HepG2 (cell line): ENCODE measurements at regions not wholly inside any gene's neighbourhood (a gene's known extent, or its start where the extent isn't known, plus 50 kb on each side); places are given as distances from the start of the nearest gene placed in this dataset.
A peak's percentile ranks its signal among the peaks of the same experiment; 100 is the strongest.

Experiments
- ATAC-seq: fragments of 200-7000 bp; cut with Tn5 transposase; 3 replicates; pipeline ENCODE4 v1.9.1; 2020; ENCODE audit warnings: mild to moderate bottlenecking, moderate library complexity
- BruUV-seq: library from RNA; stranded (reverse); fragments of 400-500 nt; replicated peaks from 2 replicates; lab custom pipeline; 2021; lab: Mats Ljungman, UMichigan
- CTCF ChIA-PET: fragments of 300-600 bp; formaldehyde crosslinking; extraction: SDS; loops from one replicate; lab custom pipeline; 2021; ENCODE audit warnings: low total read pairs, inconsistent platforms, low intra/inter-chr PET ratio; lab: Yijun Ruan, JAX
- POLR2A ChIA-PET: fragments of 350-600 bp; sonication (Branson Sonifier 250); formaldehyde crosslinking; loops from one replicate; lab custom pipeline; 2020; ENCODE audit warnings: antibody characterized with exemption, inconsistent platforms; lab: Yijun Ruan, JAX
- DNase-seq: peaks from one replicate; pipeline ENCODE4 v3.0.0-alpha.2; 2015; ENCODE audit warnings: low spot score
- FAIRE-seq: peaks from 3 replicates; lab custom pipeline; 2011; peaks lifted over from hg19 to GRCh38; lab: Jason Lieb, UNC
- H2AFZ ChIP-seq: one replicate; pipeline ENCODE4 v1.6.1; 2011; ENCODE audit warnings: low read length, inconsistent platforms
- H3K27ac ChIP-seq: fragments of 300-600 bp; 3 replicates; pipeline ENCODE4 v1.8.0; 2011; ENCODE audit warnings: mixed run types, mild to moderate bottlenecking, mixed read lengths, low read length, inconsistent platforms; ENCODE audit not compliant: insufficient read depth; ENCODE audit errors: extremely low read length
- H3K27me3 ChIP-seq, 2 experiments: fragments of 200-600 bp in 1 of 2; 2 replicates in 1 of 2; 3 replicates in 1 of 2; pipeline versions ENCODE4 v1.6.0 to v1.8.0; 2011; ENCODE audit warnings: low read length in 2 of 2, mild to moderate bottlenecking in 2 of 2, moderate library complexity in 2 of 2, inconsistent platforms in 1 of 2; ENCODE audit not compliant: insufficient read depth in 2 of 2, control insufficient read depth in 1 of 2
- H3K36me3 ChIP-seq, 2 experiments: fragments of 200-600 bp in 1 of 2; replicated peaks in 1 of 2; 2 replicates in 1 of 2; 3 replicates in 1 of 2; pipeline versions ENCODE4 v1.5.1 to v1.8.0; 2011; ENCODE audit warnings: low read length in 2 of 2, inconsistent platforms in 1 of 2; ENCODE audit not compliant: insufficient read depth in 2 of 2, control insufficient read depth in 1 of 2
- H3K4me1 ChIP-seq: 2 replicates; pipeline ENCODE4 v1.5.1; 2012; ENCODE audit warnings: low read length, inconsistent platforms; ENCODE audit not compliant: insufficient read depth
- H3K4me2 ChIP-seq: 2 replicates; pipeline ENCODE4 v1.6.0; 2011; ENCODE audit warnings: low read depth, low read length, inconsistent platforms
- H3K4me3 ChIP-seq, 3 experiments: fragments of 200-600 bp in 1 of 3; sonication (generic), shearing (Covaris generic) in 1 of 3; replicated peaks in 1 of 3; 2 replicates each; pipeline ENCODE4 v1.5.1; 2011 to 2016; ENCODE audit warnings: low read length in 3 of 3, inconsistent platforms in 2 of 3, low read depth in 2 of 3, mild to moderate bottlenecking in 2 of 3, control low read depth in 1 of 3, mixed read lengths in 1 of 3; ENCODE audit not compliant: insufficient read depth in 1 of 3
- H3K79me2 ChIP-seq: one replicate; pipeline ENCODE4 v1.6.1; 2011; ENCODE audit warnings: low read length, inconsistent platforms; ENCODE audit not compliant: insufficient read depth
- H3K9ac ChIP-seq: 2 replicates; pipeline ENCODE4 v1.6.0; 2011; ENCODE audit warnings: mild to moderate bottlenecking, low read depth, low read length, inconsistent platforms; ENCODE audit not compliant: insufficient read depth
- H3K9me3 ChIP-seq: 2 replicates; pipeline ENCODE4 v1.5.1; 2012; ENCODE audit warnings: mild to moderate bottlenecking, low read length
- H4K20me1 ChIP-seq: 2 replicates; pipeline ENCODE4 v1.6.0; 2011; ENCODE audit warnings: inconsistent platforms, mild to moderate bottlenecking, low read length, moderate library complexity; ENCODE audit not compliant: insufficient read depth
- KLF15 ChIP-seq: sonication (generic); formaldehyde crosslinking; IDR thresholded peaks from 2 replicates; pipeline ENCODE4 v1.8.1; 2023; ENCODE audit warnings: borderline replicate concordance, mild to moderate bottlenecking, inconsistent platforms, missing genetic modification reagents, mixed read lengths
- MIXL1 ChIP-seq: IDR thresholded peaks from 2 replicates; pipeline ENCODE4 v1.6.1; 2016
- RFX1 ChIP-seq: fragments of 450-650 bp; IDR thresholded peaks from 2 replicates; pipeline ENCODE4 v1.6.1; 2017
- SMAD3 ChIP-seq: sonication (generic); formaldehyde crosslinking; IDR thresholded peaks from 2 replicates; pipeline ENCODE4 v1.4.0; 2020; ENCODE audit warnings: missing genetic modification reagents
- ZNF644 ChIP-seq: IDR thresholded peaks from 2 replicates; pipeline ENCODE4 v1.6.1; 2016; ENCODE audit warnings: low read depth
- ZNF766 ChIP-seq: sonication (generic); formaldehyde crosslinking; IDR thresholded peaks from 2 replicates; pipeline ENCODE4 v1.5.0; 2020; ENCODE audit warnings: missing genetic modification reagents, borderline replicate concordance
- WGBS: methylation state at CpG from one replicate; pipeline ENCODE4 v1.1.6; 2017; ENCODE audit warnings: low lambda C conversion rate; 5-methylcytosine and 5-hydroxymethylcytosine counted together
- in situ Hi-C: cut with HindIII; loops from 2 replicates; pipeline ENCODE4 v1.10.0; 2017; ENCODE audit warnings: low pct_unique_long_range_greater_than_20kb; ENCODE audit not compliant: extremely low pct_ligation_motif_present
- intact Hi-C: fragments of 100-400 bp; cut with micrococcal nuclease; formaldehyde crosslinking; loops from one replicate; pipeline ENCODE4 v1.10.0; 2022; ENCODE audit not compliant: unreplicated experiment
- TF ChIP-seq, protein P1 (sequence below): sonication (generic); formaldehyde crosslinking; IDR thresholded peaks from 2 replicates; pipeline ENCODE4 v1.5.1; 2020; ENCODE audit warnings: missing genetic modification reagents, mild to moderate bottlenecking, borderline replicate concordance
- TF ChIP-seq, protein P2 (sequence below): sonication (generic); formaldehyde crosslinking; IDR thresholded peaks from 2 replicates; pipeline ENCODE4 v1.4.0; 2020; ENCODE audit warnings: mild to moderate bottlenecking, missing genetic modification reagents
- TF ChIP-seq, protein P3 (sequence below): sonication (generic); formaldehyde crosslinking; IDR thresholded peaks from 2 replicates; pipeline ENCODE4 v1.5.1; 2020; ENCODE audit warnings: missing genetic modification reagents, mild to moderate bottlenecking, borderline replicate concordance

DNA sequence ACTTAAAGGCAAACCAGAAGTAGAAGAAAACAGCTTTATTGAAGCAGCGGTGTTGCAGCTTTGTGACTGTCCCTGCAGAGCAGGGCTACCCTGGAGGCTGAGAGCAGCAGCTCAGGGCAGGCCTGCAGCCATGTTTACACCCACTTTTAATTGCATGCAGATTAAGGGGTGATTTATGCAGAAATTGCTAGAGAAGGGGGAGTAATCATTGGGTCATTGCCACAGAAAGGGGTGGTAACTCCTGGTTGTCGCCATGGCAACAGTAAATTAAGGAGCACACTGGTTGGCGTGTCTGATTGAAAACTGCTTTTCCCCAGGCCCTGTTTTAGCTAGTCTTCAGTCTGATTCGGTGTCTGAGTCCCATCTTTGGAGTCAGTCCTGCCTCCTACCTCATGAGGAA lies 195.4 kb upstream of the HDAC4 start:
- Histone ChIP-seq H3K9ac (no peak overlapping the region), H4K20me1 (no peaks in the 10 kb centered on the region), H3K79me2 (no peaks in the 10 kb centered on the region), H3K4me2 (no peak overlapping the region), H3K27ac (no peak overlapping the region), H3K36me3 (no peaks in the 10 kb centered on the region), H3K4me3 (no peak overlapping the region), H3K4me1 (no peaks in the 10 kb centered on the region), H2AFZ (no peak overlapping the region), H3K27me3 (peaks cover 4 to 59% of the 10 kb centered on the region in 2 experiments), H3K9me3 (peaks cover 19% of the 10 kb centered on the region)
- ATAC-seq (no peak), FAIRE-seq (no peak), DNase-seq (no peak)
- WGBS, result 16% methylated on average over 4 of the region's 4 CpGs
- TF ChIP-seq RFX1 (peak; percentile 56; the same call in 1 of the 2 replicates), MIXL1 (CRISPR knock-in tag) (no peak)
- POLR2A ChIA-PET, result no interaction called here
- intact Hi-C loops, result no loop called here
- BruUV-seq, result no TSS peak
- CTCF ChIA-PET, result no interaction called here
- in situ Hi-C loops, result no loop called here

DNA sequence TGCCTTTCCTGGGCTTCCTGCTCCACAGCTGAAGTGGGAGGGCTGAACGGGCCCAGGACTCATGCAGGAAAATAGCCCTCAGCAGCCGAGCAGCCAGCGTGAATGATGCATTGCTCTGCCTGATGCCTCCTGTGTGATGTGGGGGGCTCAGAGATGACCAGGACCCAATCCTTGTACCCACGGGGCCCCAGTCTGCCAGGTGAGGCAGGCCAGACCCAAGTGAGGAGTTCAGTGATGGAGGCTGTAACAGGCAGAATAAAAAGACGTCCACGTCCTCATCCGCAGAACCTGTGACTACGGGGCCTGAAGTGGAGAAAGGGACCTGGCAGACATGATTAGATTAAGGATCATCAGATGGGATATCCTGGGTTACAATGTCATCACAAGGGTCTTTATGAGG lies 194.9 kb upstream of the HDAC4 start:
- Histone ChIP-seq H3K4me2 (no peak overlapping the region), H3K79me2 (no peaks in the 10 kb centered on the region), H3K27ac (no peak overlapping the region), H2AFZ (no peak overlapping the region), H3K4me3 (no peak overlapping the region), H3K27me3 (peaks cover 3 to 54% of the 10 kb centered on the region in 2 experiments), H3K36me3 (no peaks in the 10 kb centered on the region), H4K20me1 (no peaks in the 10 kb centered on the region), H3K9me3 (peaks cover 19% of the 10 kb centered on the region), H3K9ac (no peak overlapping the region), H3K4me1 (no peaks in the 10 kb centered on the region)
- ChIA-PET CTCF (no interaction called here), POLR2A (no interaction called here)
- WGBS, result 25% methylated on average over 5 of the region's 8 CpGs
- ATAC-seq (no peak), DNase-seq (no peak), FAIRE-seq (no peak)
- intact Hi-C loops, result no loop called here
- in situ Hi-C loops, result no loop called here
- no TSS peak for BruUV-seq
- TF ChIP-seq, protein P1, sequence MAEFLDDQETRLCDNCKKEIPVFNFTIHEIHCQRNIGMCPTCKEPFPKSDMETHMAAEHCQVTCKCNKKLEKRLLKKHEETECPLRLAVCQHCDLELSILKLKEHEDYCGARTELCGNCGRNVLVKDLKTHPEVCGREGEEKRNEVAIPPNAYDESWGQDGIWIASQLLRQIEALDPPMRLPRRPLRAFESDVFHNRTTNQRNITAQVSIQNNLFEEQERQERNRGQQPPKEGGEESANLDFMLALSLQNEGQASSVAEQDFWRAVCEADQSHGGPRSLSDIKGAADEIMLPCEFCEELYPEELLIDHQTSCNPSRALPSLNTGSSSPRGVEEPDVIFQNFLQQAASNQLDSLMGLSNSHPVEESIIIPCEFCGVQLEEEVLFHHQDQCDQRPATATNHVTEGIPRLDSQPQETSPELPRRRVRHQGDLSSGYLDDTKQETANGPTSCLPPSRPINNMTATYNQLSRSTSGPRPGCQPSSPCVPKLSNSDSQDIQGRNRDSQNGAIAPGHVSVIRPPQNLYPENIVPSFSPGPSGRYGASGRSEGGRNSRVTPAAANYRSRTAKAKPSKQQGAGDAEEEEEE, result no peak
- TF ChIP-seq KLF15 (no peak), ZNF766 (CRISPR knock-in tag) (no peak), ZNF644 (CRISPR knock-in tag) (no peak), SMAD3 (no peak)
- TF ChIP-seq, protein P2, sequence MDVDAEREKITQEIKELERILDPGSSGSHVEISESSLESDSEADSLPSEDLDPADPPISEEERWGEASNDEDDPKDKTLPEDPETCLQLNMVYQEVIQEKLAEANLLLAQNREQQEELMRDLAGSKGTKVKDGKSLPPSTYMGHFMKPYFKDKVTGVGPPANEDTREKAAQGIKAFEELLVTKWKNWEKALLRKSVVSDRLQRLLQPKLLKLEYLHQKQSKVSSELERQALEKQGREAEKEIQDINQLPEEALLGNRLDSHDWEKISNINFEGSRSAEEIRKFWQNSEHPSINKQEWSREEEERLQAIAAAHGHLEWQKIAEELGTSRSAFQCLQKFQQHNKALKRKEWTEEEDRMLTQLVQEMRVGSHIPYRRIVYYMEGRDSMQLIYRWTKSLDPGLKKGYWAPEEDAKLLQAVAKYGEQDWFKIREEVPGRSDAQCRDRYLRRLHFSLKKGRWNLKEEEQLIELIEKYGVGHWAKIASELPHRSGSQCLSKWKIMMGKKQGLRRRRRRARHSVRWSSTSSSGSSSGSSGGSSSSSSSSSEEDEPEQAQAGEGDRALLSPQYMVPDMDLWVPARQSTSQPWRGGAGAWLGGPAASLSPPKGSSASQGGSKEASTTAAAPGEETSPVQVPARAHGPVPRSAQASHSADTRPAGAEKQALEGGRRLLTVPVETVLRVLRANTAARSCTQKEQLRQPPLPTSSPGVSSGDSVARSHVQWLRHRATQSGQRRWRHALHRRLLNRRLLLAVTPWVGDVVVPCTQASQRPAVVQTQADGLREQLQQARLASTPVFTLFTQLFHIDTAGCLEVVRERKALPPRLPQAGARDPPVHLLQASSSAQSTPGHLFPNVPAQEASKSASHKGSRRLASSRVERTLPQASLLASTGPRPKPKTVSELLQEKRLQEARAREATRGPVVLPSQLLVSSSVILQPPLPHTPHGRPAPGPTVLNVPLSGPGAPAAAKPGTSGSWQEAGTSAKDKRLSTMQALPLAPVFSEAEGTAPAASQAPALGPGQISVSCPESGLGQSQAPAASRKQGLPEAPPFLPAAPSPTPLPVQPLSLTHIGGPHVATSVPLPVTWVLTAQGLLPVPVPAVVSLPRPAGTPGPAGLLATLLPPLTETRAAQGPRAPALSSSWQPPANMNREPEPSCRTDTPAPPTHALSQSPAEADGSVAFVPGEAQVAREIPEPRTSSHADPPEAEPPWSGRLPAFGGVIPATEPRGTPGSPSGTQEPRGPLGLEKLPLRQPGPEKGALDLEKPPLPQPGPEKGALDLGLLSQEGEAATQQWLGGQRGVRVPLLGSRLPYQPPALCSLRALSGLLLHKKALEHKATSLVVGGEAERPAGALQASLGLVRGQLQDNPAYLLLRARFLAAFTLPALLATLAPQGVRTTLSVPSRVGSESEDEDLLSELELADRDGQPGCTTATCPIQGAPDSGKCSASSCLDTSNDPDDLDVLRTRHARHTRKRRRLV (CRISPR knock-in tag), result no peak
- TF ChIP-seq, protein P3, sequence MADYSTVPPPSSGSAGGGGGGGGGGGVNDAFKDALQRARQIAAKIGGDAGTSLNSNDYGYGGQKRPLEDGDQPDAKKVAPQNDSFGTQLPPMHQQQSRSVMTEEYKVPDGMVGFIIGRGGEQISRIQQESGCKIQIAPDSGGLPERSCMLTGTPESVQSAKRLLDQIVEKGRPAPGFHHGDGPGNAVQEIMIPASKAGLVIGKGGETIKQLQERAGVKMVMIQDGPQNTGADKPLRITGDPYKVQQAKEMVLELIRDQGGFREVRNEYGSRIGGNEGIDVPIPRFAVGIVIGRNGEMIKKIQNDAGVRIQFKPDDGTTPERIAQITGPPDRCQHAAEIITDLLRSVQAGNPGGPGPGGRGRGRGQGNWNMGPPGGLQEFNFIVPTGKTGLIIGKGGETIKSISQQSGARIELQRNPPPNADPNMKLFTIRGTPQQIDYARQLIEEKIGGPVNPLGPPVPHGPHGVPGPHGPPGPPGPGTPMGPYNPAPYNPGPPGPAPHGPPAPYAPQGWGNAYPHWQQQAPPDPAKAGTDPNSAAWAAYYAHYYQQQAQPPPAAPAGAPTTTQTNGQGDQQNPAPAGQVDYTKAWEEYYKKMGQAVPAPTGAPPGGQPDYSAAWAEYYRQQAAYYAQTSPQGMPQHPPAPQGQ (CRISPR knock-in tag), result no peak
